ENCODE measurements at regions not wholly inside any gene's neighbourhood (a gene's known extent, or its start where the extent isn't known, plus 50 kb on each side); places are given as distances from the start of the nearest gene placed in this dataset.
"Not testable (repeated sequence)": the region's sequence is repeated elsewhere in the genome, so short reads cannot be mapped to it uniquely, and the experiment has no call there.

GRCh38 chr4:138609943-138610350 is 367.8 kb upstream of the SLC7A11 start:
- DNase-seq: no peak

DNA sequence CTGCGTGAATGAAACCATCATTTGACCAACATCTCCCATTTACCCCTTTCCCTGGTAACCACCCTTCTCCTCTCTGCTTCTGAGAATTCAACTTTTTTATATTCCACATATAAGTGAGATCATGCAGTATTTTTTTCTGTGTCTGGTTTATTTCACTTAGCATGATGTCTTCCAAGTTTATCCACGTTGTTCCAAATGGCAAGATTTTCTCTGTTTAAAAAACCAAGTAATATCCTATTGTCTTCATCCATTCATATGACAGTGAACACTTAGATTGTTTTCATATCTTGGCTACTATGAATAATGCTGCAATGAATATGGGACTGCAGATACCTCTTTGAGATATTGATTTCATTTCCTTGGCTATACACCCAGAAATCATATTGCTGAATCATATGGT is 362.4 kb upstream of the SLC7A11 start:
- DNase-seq: no peak

DNA sequence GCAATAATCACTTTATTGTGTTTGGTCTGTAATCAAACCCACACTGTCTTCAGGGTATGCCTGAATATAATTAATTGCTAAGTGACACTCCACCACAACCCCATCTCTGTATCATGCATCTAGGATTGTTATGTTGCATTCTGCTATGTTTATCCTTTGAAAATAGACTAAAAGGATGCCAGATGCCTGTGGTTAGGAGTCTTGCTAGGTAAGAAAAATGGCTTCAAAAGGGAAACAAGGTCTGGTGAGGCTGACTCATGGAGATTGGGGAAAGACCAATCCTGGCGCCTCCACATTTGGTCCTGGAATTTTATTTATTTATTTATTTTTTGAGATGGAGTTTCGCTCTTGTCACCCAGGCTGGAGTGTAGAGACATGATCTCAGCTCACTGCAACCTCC is 360.5 kb upstream of the SLC7A11 start:
- DNase-seq: no peak

DNA sequence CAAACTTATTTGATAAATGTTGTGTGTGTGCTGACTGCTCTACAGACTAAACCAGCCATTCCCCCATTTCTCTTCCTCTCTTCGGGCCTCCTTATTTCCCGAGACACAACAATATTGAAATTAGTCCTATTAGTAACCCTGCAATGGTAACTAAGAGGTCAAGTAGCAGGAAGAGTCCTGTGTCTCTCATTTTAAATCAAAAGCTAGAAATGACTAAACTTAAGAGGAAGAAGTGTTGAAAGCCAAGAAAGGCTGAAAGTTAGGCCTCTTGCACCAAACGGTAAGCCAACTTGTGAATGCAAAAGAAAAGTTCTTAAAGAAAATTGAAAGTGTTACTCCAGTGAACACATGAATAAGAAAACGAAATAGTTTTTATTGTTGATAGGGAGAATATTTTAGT is 357.8 kb upstream of the SLC7A11 start:
- no peak for DNase-seq

DNA sequence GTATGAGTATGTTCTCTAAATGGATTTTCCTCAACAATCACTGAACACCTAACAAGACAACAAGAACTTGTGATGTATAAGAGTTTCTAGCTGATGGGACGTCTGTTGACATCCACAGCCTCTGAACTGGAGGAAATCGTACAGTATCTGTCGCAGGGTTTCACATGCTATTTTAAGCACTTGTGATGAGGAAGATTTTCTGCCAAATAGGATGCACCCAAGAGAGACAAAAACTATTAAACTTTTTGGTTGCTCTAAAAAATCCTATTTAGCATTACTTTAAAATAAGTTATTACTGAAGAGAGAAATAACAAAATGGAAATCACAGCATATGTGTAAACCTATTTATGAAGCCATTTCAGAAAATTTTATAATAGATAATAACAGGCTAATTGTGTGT is 356.1 kb upstream of the SLC7A11 start:
- no peak for DNase-seq

DNA sequence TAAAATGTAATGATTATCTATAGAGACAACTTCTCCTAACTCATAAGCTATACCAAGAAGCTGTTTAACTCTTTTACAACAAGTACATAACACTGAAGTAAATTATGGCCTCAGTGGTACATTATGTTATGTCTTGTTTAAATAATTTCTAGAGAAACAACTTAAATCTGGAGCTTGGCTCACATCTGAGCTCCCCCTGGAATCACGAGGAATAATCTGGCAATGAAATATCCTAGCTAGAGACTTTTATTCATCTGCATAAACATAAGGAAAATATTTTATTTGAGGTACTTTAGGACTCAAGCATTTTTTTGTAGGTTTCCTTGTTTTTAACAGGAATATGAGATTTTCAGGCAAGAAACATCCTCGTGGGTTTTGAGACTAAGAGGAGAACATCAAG is 354.7 kb upstream of the SLC7A11 start:
- no peak for DNase-seq

GRCh38 chr4:138595731-138596460 is 353.7 kb upstream of the SLC7A11 start:
- no peak for DNase-seq

DNA sequence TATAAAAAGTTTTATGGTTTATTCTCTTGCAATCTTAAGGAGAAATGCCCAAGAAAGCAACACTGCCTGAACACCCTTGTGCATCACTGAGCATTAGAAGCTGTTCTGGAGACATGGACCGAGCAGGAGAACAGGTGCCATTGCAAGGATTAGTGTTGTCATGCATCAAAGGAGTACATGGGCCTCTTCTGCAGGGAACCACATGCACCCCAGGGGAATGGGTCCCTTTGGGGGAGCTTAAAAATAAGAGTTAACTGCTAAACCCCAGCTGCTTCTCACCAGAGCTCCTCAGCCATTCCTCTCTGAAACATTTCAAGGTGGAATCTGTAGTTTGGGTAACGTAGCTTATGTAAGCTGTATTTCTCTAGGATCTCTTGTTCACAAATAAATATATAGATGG is 353.0 kb upstream of the SLC7A11 start:
- no peak for DNase-seq

GRCh38 chr4:138592796-138593195 is 350.6 kb upstream of the SLC7A11 start:
- DNase-seq: no peak

DNA sequence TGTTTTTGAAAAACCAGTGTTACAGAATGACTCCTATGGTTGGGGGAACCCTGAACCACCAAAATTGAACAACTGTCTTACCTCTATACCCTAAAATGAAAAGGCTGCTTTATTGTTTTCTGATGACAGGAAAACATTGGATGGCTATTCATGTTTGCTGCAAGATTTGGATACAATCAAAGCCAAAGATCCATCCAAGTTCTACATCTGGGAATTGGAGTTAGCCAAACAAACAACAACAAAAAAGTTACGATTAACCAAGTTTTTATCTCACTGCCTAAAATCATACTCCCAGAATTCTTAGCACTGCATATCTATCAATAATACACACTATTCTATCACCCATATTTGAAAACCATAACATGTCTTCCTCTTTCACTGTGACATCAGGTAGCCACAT is 349.7 kb upstream of the SLC7A11 start:
- no peak for DNase-seq

DNA sequence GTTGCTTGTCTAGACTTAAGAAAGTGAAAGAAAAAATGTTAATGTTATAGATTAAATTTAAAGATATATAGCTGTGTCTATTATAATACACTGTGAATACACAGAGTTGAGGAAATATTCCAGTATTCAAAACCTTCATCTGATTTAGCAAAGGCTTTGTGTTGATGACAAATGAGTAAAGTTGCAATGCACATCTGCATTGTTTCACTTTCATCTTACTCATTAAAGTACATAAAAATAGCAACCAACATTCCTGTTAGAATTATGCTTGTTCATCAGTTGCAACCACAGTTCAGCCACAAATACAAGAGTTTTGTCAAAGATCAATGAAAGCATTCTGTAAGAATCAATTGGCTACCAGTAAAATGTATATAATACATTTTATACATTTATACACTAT is 346.4 kb upstream of the SLC7A11 start:
- DNase-seq: no peak

DNA sequence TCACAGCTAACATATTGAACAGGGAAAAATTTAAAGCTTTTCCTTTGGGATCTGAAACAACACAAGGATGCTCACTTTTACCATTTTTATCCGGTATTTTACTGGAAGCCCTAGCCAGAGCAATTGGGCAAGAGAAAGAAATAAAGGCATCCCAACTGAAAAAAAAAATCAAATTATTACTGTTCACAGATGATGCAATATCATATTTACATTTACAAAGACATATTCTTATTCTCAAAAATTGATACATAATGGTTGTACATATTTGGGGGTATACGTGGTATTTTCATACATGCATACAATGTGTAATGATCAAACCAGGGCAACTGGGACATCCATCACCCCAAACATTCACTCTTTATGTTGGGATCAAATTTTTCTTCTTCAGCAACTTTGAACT is 337.0 kb upstream of the SLC7A11 start:
- DNase-seq: no peak

DNA sequence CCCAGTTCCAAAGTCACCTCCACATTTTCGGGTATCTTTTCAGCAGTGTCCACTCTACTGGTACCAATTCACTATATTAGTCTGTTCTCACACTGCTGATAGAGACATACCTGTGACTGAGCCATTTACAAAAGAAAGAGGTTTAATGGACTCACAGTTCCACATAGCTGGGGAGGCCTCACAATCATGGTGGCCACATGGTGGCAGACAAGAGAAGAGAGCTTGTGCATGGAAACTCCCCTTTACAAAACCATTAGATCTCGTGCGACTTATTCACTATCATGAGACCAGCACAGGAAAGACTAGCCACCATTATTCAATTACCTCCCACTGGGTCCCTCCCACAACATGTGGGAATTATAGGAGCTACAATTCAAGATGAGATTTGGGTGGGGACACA is 335.7 kb upstream of the SLC7A11 start:
- DNase-seq: not testable (repeated sequence)

DNA sequence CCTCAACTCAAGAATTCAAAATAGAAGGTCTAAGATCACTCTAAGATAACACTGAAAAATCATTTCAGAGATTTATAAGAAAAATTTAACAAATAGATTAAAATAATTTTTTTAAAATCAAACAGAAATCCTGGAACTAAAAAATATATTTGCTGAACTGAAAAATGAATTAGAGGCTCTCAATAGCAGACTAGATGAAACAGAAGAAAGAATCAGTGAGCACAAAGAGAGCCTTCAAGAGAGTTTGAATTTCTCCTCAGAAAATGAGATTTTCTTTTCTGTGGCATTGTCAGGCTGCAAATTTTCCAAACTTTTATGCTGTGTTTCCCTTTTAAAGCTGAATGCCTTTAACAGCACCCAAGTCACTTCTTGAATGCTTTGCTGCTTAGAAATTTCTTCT is 335.0 kb upstream of the SLC7A11 start:
- no peak for DNase-seq

- no peak for DNase-seq
These were observed 334.5 kb upstream of the SLC7A11 start for GRCh38 chr4:138576684-138577083.

DNA sequence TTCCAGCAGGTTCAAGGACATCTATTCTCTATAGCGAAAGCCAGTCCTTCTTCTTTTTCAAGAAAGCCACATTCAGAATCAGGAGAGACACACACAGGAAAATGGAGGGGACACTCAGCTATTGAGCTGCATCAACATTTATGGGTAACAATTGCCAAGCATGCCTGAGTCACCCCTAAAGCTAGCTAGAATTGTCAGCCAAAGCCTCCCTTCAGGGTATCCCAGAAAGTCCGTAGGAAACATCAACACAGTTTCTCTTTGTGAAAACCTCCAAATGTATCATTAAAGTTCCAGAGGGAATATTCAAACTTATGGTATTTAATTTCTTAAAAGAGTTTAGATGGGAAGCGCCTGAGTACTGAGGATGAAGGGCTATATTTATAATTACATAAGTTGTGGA is 331.1 kb upstream of the SLC7A11 start:
- no peak for DNase-seq

GRCh38 chr4:138572007-138572406 is 329.9 kb upstream of the SLC7A11 start:
- DNase-seq: no peak

DNA sequence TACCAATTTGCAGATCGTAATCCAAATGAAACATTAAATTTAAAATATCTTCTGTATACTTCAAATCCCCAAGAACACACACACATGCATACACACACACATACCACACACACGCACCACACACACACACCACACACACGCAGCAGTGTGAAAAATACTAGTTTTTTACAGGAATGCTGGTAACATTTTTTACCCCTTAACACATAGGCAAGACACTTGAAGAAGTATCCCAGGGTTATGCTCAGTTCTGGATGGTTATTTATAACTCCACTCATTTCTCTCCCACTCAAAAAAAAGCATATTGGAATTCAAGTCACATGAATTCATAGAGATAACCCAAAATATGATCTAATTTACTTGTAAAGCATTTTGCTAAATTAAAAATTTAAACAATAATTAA is 325.5 kb upstream of the SLC7A11 start:
- DNase-seq: no peak

- DNase-seq: no peak
These were observed 323.4 kb upstream of the SLC7A11 start for GRCh38 chr4:138565576-138565975.

GRCh38 chr4:138562544-138562991 is 320.4 kb upstream of the SLC7A11 start:
- no peak for DNase-seq

GRCh38 chr4:138561906-138562305 is 319.8 kb upstream of the SLC7A11 start:
- DNase-seq: no peak

GRCh38 chr4:138561276-138561880 is 319.2 kb upstream of the SLC7A11 start:
- no peak for DNase-seq

GRCh38 chr4:138560448-138560847 is 318.3 kb upstream of the SLC7A11 start:
- no peak for DNase-seq

DNA sequence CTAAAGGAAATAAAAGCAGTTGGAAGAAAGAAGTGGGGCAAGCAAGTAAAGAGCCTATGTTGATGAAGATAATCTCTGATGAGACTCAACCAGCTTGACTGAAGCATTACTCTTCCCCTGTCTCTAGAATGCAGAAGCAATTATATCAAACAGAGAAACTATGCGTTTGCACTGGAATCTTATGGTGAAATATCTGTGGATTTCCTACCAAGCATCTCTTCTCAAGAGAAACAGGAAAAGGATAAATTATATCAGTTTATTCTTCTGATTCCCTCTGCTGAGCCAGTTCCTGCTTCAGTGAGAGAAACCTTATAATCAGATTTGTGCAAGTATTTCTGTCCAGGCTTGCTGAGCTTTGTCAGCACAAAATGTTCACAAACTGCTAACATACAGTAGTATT is 316.7 kb upstream of the SLC7A11 start:
- no peak for DNase-seq

DNA sequence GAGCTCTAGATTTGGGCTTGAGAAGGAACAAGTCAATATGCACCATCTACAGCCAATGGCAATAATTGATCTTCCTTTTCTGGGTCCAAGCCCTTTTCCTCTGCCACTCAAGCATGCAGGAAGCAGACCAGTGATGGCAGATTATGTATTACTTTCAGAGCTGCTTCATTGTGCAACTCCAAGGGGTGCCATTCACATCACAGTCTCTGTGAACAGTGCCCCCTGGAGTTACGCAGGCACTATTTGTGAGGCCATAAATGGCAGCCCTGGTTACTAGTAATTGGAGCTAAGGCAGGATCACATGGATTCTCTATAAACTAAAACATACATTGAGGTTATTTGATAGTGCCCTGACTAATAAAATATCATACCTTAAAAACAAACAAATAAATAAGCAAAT is 313.4 kb upstream of the SLC7A11 start:
- no peak for DNase-seq

Data from NCI-H1048 (cell line).